Caco-2 (cell line): ENCODE measurements at regions not wholly inside any gene's neighbourhood (a gene's known extent, or its start where the extent isn't known, plus 50 kb on each side); places are given as distances from the start of the nearest gene placed in this dataset.

Source experiments
- BruUV-seq: library from RNA; stranded (reverse); fragments of 400-500 nt; replicated peaks from 2 replicates; lab custom pipeline; 2021; lab: Mats Ljungman, UMichigan
- CTCF ChIA-PET: fragments of 300-600 bp; sonication (Branson Sonifier 250); formaldehyde crosslinking; loops from one replicate; lab custom pipeline; 2022; ENCODE audit warnings: antibody characterized with exemption; lab: Charles Lee
- POLR2A ChIA-PET: fragments of 300-600 bp; sonication (Branson Sonifier 250); formaldehyde crosslinking; loops from one replicate; lab custom pipeline; 2022; ENCODE audit warnings: antibody characterized with exemption; lab: Charles Lee
- DNase-seq, 2 experiments: peaks; one replicate each; pipeline versions ENCODE4 v3.0.0 to v3.0.0-alpha.2; 2020 to 2022
- H3K27me3 ChIP-seq: replicated peaks from 2 replicates; pipeline ENCODE4 v1.6.0; 2011; ENCODE audit warnings: low read length; ENCODE audit not compliant: control insufficient read depth, insufficient read depth
- H3K36me3 ChIP-seq: 2 replicates; pipeline ENCODE4 v1.5.1; 2011; ENCODE audit warnings: low read length; ENCODE audit not compliant: control insufficient read depth, insufficient read depth
- H3K4me1 ChIP-seq: fragments of 250-450 bp; sonication (Bioruptor Pico); 2 replicates; pipeline ENCODE4 v1.5.1; 2020; ENCODE audit warnings: mild to moderate bottlenecking
- H3K4me3 ChIP-seq: 2 replicates; pipeline ENCODE4 v1.5.1; 2011; ENCODE audit warnings: low read depth, mild to moderate bottlenecking, control low read depth, low read length
- H3K9me3 ChIP-seq: fragments of 250-450 bp; sonication (Bioruptor Pico); 2 replicates; pipeline ENCODE4 v1.5.1; 2020; ENCODE audit warnings: mild to moderate bottlenecking, moderate library complexity
- H3K27ac Mint-ChIP-seq: one replicate; pipeline ENCODE4 v1.8.0; 2022; ENCODE audit warnings: mixed read lengths; ENCODE audit not compliant: unreplicated experiment
- H3K27me3 Mint-ChIP-seq: one replicate; pipeline ENCODE4 v1.8.0; 2022; ENCODE audit warnings: mixed read lengths; ENCODE audit not compliant: insufficient read depth, unreplicated experiment
- H3K36me3 Mint-ChIP-seq: one replicate; pipeline ENCODE4 v1.8.0; 2022; ENCODE audit warnings: mild to moderate bottlenecking, mixed read lengths; ENCODE audit not compliant: insufficient read depth, unreplicated experiment
- H3K4me1 Mint-ChIP-seq: one replicate; pipeline ENCODE4 v1.8.0; 2022; ENCODE audit warnings: low read depth, mixed read lengths; ENCODE audit not compliant: unreplicated experiment
- H3K4me3 Mint-ChIP-seq: one replicate; pipeline ENCODE4 v1.8.0; 2022; ENCODE audit warnings: mild to moderate bottlenecking, moderate library complexity, mixed read lengths; ENCODE audit not compliant: unreplicated experiment
- H3K9me3 Mint-ChIP-seq: one replicate; pipeline ENCODE4 v1.8.0; 2022; ENCODE audit warnings: mixed read lengths; ENCODE audit not compliant: unreplicated experiment
- CTCF ChIP-seq, 2 experiments: fragments of 200-600 bp in 1 of 2; IDR thresholded peaks; 1 replicate in 1 of 2; 2 replicates in 1 of 2; pipeline versions ENCODE4 v1.5.1 to v1.8.0; 2011 to 2022; ENCODE audit warnings: antibody characterized with exemption in 1 of 2, control low read depth in 1 of 2, inconsistent platforms in 1 of 2, low read depth in 1 of 2, low read length in 1 of 2, mild to moderate bottlenecking in 1 of 2, moderate library complexity in 1 of 2; ENCODE audit not compliant: insufficient read depth in 1 of 2, severe bottlenecking in 1 of 2, unreplicated experiment in 1 of 2
- intact Hi-C: fragments of 100-400 bp; cut with micrococcal nuclease; formaldehyde crosslinking; loops from one replicate; pipeline ENCODE4 v1.10.0; 2022; ENCODE audit not compliant: unreplicated experiment

- BruUV-seq = no TSS peak
- Histone ChIP-seq H3K36me3 (no peaks in the 10 kb centered on the region), H3K27me3 (no peaks in the 10 kb centered on the region), H3K4me1 (no peaks in the 10 kb centered on the region), H3K4me3 (no peak overlapping the region), H3K9me3 (no peaks in the 10 kb centered on the region)
- DNase-seq = no peak
- Mint-ChIP-seq H3K36me3 (no peaks in the 10 kb centered on the region), H3K27ac (no peak overlapping the region), H3K27me3 (peaks cover 9% of the 10 kb centered on the region), H3K4me1 (no peaks in the 10 kb centered on the region), H3K9me3 (no peaks in the 10 kb centered on the region), H3K4me3 (no peak overlapping the region)
- ChIA-PET CTCF (no interaction called here), POLR2A (no interaction called here)
- intact Hi-C loops = no loop called here
- no peak for TF ChIP-seq CTCF (IDR thresholded peaks at IDR 0.05; ENCODE audit: insufficient read depth in 1 of 2, low read depth in 1 of 2, low read length in 1 of 2, severe bottlenecking in 1 of 2, unreplicated experiment in 1 of 2)
These were observed 135.7 kb downstream of the QDPR start for GRCh38 chr4:17376205-17376604.

GRCh38 chr4:17373666-17374065 lies 138.2 kb downstream of the QDPR start:
- DNase-seq = no peak
- H3K27ac Mint-ChIP-seq = no peak overlapping the region
- Histone ChIP-seq H3K4me1 (no peaks in the 10 kb centered on the region), H3K27me3 (no peaks in the 10 kb centered on the region), H3K4me3 (no peak overlapping the region), H3K9me3 (no peaks in the 10 kb centered on the region), H3K36me3 (no peaks in the 10 kb centered on the region)
- ChIA-PET POLR2A (no interaction called here), CTCF (no interaction called here)
- H3K9me3 Mint-ChIP-seq = no peaks in the 10 kb centered on the region
- H3K4me1 Mint-ChIP-seq = no peaks in the 10 kb centered on the region
- no TSS peak for BruUV-seq
- intact Hi-C loops = no loop called here
- peaks cover 9% of the 10 kb centered on the region for H3K27me3 Mint-ChIP-seq
- no peak for TF ChIP-seq CTCF (IDR thresholded peaks at IDR 0.05; ENCODE audit: insufficient read depth in 1 of 2, low read depth in 1 of 2, low read length in 1 of 2, severe bottlenecking in 1 of 2, unreplicated experiment in 1 of 2)
- H3K4me3 Mint-ChIP-seq = no peak overlapping the region
- H3K36me3 Mint-ChIP-seq = no peaks in the 10 kb centered on the region

- peaks cover 3% of the 10 kb centered on the region for H3K27me3 Mint-ChIP-seq
- ChIA-PET CTCF (no interaction called here), POLR2A (no interaction called here)
- no peak overlapping the region for H3K4me3 Mint-ChIP-seq
- no peak for DNase-seq
- no peaks in the 10 kb centered on the region for H3K4me1 Mint-ChIP-seq
- Histone ChIP-seq H3K9me3 (no peaks in the 10 kb centered on the region), H3K36me3 (no peaks in the 10 kb centered on the region), H3K27me3 (no peaks in the 10 kb centered on the region), H3K4me3 (no peak overlapping the region), H3K4me1 (no peaks in the 10 kb centered on the region)
- BruUV-seq = no TSS peak
- no peak overlapping the region for H3K27ac Mint-ChIP-seq
- intact Hi-C loops = no loop called here
- no peaks in the 10 kb centered on the region for H3K36me3 Mint-ChIP-seq
- H3K9me3 Mint-ChIP-seq = no peaks in the 10 kb centered on the region
- TF ChIP-seq CTCF (IDR thresholded peaks at IDR 0.05; ENCODE audit: insufficient read depth in 1 of 2, low read depth in 1 of 2, low read length in 1 of 2, severe bottlenecking in 1 of 2, unreplicated experiment in 1 of 2) = no peak
These were observed 141.1 kb downstream of the QDPR start for GRCh38 chr4:17370818-17371217.
